GM12872 (cell line): ENCODE measurements at regions not wholly inside any gene's neighbourhood (a gene's known extent, or its start where the extent isn't known, plus 50 kb on each side); places are given as distances from the start of the nearest gene placed in this dataset.

ENCODE experiments used
- CTCF ChIP-seq: IDR thresholded peaks from 3 replicates; pipeline ENCODE4 v1.5.1; 2011; ENCODE audit warnings: low read depth, mild to moderate bottlenecking, low read length, moderate library complexity; ENCODE audit not compliant: insufficient read depth

- TF ChIP-seq CTCF = no peak
Observed at GRCh38 chr2:21244161-21244560, 120.4 kb downstream of the TDRD15 start.

GRCh38 chr2:21245565-21245964 lies 121.8 kb downstream of the TDRD15 start:
- TF ChIP-seq CTCF = no peak

- TF ChIP-seq CTCF = no peak
Observed at GRCh38 chr2:21249367-21249766, 125.6 kb downstream of the TDRD15 start.

- TF ChIP-seq CTCF = no peak
Observed at GRCh38 chr2:21250673-21251072, 126.9 kb downstream of the TDRD15 start.

- TF ChIP-seq CTCF = no peak
Observed at GRCh38 chr2:21251216-21251980, 127.6 kb downstream of the TDRD15 start.

- no peak for TF ChIP-seq CTCF
Observed at GRCh38 chr2:21253311-21254027, 129.7 kb downstream of the TDRD15 start.

- no peak for TF ChIP-seq CTCF
Observed at GRCh38 chr2:21254170-21254965, 130.6 kb downstream of the TDRD15 start.
